Neural progenitor cell (in vitro differentiated cells): ENCODE measurements at regions not wholly inside any gene's neighbourhood (a gene's known extent, or its start where the extent isn't known, plus 50 kb on each side); places are given as distances from the start of the nearest gene placed in this dataset.

Source experiments
- EZH2 ChIP-seq: fragments of 200-600 bp; sonication (generic); IDR thresholded peaks from 2 replicates; pipeline ENCODE4 v1.6.1; 2017; ENCODE audit warnings: antibody characterized with exemption, mild to moderate bottlenecking, moderate library complexity
- EZH2phosphoT487 ChIP-seq: fragments of 200-600 bp; sonication (generic); IDR thresholded peaks from 2 replicates; pipeline ENCODE4 v1.6.1; 2017; ENCODE audit warnings: antibody characterized with exemption
- TF ChIP-seq, protein P1 (sequence below): fragments of 200-600 bp; sonication (generic); IDR thresholded peaks from 2 replicates; pipeline ENCODE4 v1.5.1; 2017; ENCODE audit warnings: antibody characterized with exemption, mild to moderate bottlenecking

DNA sequence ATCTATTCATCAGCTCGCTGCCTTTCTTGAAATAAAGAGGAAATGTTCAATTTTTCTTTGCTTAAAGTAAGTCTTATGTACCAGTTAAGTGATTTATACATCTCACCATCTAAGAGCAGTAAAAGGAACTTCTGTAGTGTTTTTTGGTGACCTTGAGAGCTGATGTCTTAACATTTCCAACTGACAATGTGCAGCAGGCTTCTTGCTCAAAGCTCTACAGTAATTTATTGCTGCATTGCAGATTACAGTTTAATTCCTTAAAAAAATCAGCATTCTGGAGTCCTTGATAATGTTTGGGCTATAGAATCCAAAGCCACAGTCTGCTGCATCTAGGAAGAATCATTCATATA lies 61.6 kb downstream of the DIPK2A start:
- no peak for TF ChIP-seq EZH2
- TF ChIP-seq, protein P1, sequence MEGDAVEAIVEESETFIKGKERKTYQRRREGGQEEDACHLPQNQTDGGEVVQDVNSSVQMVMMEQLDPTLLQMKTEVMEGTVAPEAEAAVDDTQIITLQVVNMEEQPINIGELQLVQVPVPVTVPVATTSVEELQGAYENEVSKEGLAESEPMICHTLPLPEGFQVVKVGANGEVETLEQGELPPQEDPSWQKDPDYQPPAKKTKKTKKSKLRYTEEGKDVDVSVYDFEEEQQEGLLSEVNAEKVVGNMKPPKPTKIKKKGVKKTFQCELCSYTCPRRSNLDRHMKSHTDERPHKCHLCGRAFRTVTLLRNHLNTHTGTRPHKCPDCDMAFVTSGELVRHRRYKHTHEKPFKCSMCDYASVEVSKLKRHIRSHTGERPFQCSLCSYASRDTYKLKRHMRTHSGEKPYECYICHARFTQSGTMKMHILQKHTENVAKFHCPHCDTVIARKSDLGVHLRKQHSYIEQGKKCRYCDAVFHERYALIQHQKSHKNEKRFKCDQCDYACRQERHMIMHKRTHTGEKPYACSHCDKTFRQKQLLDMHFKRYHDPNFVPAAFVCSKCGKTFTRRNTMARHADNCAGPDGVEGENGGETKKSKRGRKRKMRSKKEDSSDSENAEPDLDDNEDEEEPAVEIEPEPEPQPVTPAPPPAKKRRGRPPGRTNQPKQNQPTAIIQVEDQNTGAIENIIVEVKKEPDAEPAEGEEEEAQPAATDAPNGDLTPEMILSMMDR, result no peak
- TF ChIP-seq EZH2phosphoT487, result no peak
